Gastroesophageal sphincter (tissue), 3 donors: ENCODE measurements at regions not wholly inside any gene's neighbourhood (a gene's known extent, or its start where the extent isn't known, plus 50 kb on each side); places are given as distances from the start of the nearest gene placed in this dataset.

ENCODE experiments used
- CTCF ChIP-seq, 4 experiments: fragments of 200-600 bp in 2 of 4; fragments of 450-650 bp in 2 of 4; sonication (generic) in 1 of 4; IDR thresholded peaks; one replicate each; pipeline ENCODE4 v1.5.1; 2017 to 2019; ENCODE audit warnings: antibody characterized with exemption in 4 of 4, mild to moderate bottlenecking in 2 of 4, moderate library complexity in 2 of 4
- EP300 ChIP-seq: sonication (generic); formaldehyde crosslinking; IDR thresholded peaks from one replicate; pipeline ENCODE4 v1.6.1; 2017; ENCODE audit warnings: antibody characterized with exemption, mild to moderate bottlenecking
- POLR2A ChIP-seq, 2 donors: fragments of 450-650 bp; IDR thresholded peaks; one replicate each; pipeline ENCODE4 v1.6.1; 2017; ENCODE audit warnings: antibody characterized with exemption in 2 of 2, mild to moderate bottlenecking in 2 of 2, moderate library complexity in 1 of 2
- POLR2AphosphoS5 ChIP-seq: sonication (generic); formaldehyde crosslinking; IDR thresholded peaks from one replicate; pipeline ENCODE4 v1.6.1; 2017; ENCODE audit warnings: antibody characterized with exemption

- TF ChIP-seq CTCF (IDR thresholded peaks at IDR 0.05) (no peak), POLR2AphosphoS5 (no peak), EP300 (no peak), POLR2A (IDR thresholded peaks at IDR 0.05) (no peak)
Measured at GRCh38 chr1:216913976-216914375, 190.7 kb upstream of the ESRRG start.
